Cardiac muscle cell (in vitro differentiated cells and primary cell): ENCODE measurements at regions not wholly inside any gene's neighbourhood (a gene's known extent, or its start where the extent isn't known, plus 50 kb on each side); places are given as distances from the start of the nearest gene placed in this dataset.

Experiments
- DNase-seq, 2 donors: peaks; one replicate each; pipeline versions ENCODE4 v3.0.0 to v3.0.0-alpha.2; 2010 to 2017; ENCODE audit warnings: low read depth in 1 of 2, low spot score in 1 of 2
- H3K27ac ChIP-seq: fragments of 200-600 bp; sonication (generic); 2 replicates; pipeline ENCODE4 v1.5.1; 2016
- H3K27me3 ChIP-seq: fragments of 200-600 bp; sonication (generic); 2 replicates; pipeline ENCODE4 v1.6.0; 2016; ENCODE audit warnings: control low read depth
- H3K36me3 ChIP-seq: fragments of 200-600 bp; sonication (generic); 2 replicates; pipeline ENCODE4 v1.5.1; 2016; ENCODE audit warnings: control low read depth
- H3K4me1 ChIP-seq: fragments of 200-600 bp; sonication (generic); 2 replicates; pipeline ENCODE4 v1.8.1; 2017; ENCODE audit warnings: low read depth, mild to moderate bottlenecking, mixed run types
- H3K4me3 ChIP-seq: fragments of 200-600 bp; sonication (generic); 2 replicates; pipeline ENCODE4 v1.5.1; 2016; ENCODE audit warnings: mild to moderate bottlenecking
- H3K9me3 ChIP-seq: fragments of 200-600 bp; sonication (generic); 2 replicates; pipeline ENCODE4 v1.5.1; 2017; ENCODE audit warnings: low read depth, mild to moderate bottlenecking, control low read depth
- CTCF ChIP-seq: IDR thresholded peaks from 2 replicates; pipeline ENCODE4 v1.5.1; 2012; ENCODE audit warnings: low read depth, mild to moderate bottlenecking, low read length

- no peak for DNase-seq
- Histone ChIP-seq H3K27ac (peak overlapping the region; percentile 94), H3K27me3 (no peaks in the 10 kb centered on the region), H3K36me3 (no peaks in the 10 kb centered on the region), H3K9me3 (no peaks in the 10 kb centered on the region), H3K4me3 (no peak overlapping the region), H3K4me1 (peaks cover 16% of the 10 kb centered on the region)
- TF ChIP-seq CTCF = no peak
Observed at GRCh38 chr7:26040085-26040484, 111.9 kb upstream of the NFE2L3 start.

- Histone ChIP-seq H3K27ac (no peak overlapping the region), H3K4me1 (peaks cover 16% of the 10 kb centered on the region), H3K4me3 (no peak overlapping the region), H3K36me3 (no peaks in the 10 kb centered on the region), H3K27me3 (no peaks in the 10 kb centered on the region), H3K9me3 (no peaks in the 10 kb centered on the region)
- TF ChIP-seq CTCF = no peak
- DNase-seq = no peak
Observed at GRCh38 chr7:26042237-26042636, 109.8 kb upstream of the NFE2L3 start.

GRCh38 chr7:26043801-26044200, 108.2 kb upstream of the NFE2L3 start:
- no peaks in the 10 kb centered on the region for H3K27me3 ChIP-seq
- no peaks in the 10 kb centered on the region for H3K36me3 ChIP-seq
- no peak for DNase-seq
- H3K4me1 ChIP-seq = peaks cover 7% of the 10 kb centered on the region
- TF ChIP-seq CTCF = no peak
- no peaks in the 10 kb centered on the region for H3K9me3 ChIP-seq
- H3K27ac ChIP-seq = no peak overlapping the region
- H3K4me3 ChIP-seq = no peak overlapping the region

GRCh38 chr7:26044320-26044719, 107.7 kb upstream of the NFE2L3 start:
- H3K27me3 ChIP-seq = no peaks in the 10 kb centered on the region
- no peak for TF ChIP-seq CTCF
- H3K4me1 ChIP-seq = peaks cover 2% of the 10 kb centered on the region
- no peak overlapping the region for H3K27ac ChIP-seq
- no peaks in the 10 kb centered on the region for H3K9me3 ChIP-seq
- no peak overlapping the region for H3K4me3 ChIP-seq
- no peaks in the 10 kb centered on the region for H3K36me3 ChIP-seq
- no peak for DNase-seq

- no peaks in the 10 kb centered on the region for H3K36me3 ChIP-seq
- H3K4me3 ChIP-seq = no peak overlapping the region
- no peaks in the 10 kb centered on the region for H3K27me3 ChIP-seq
- DNase-seq = no peak
- no peaks in the 10 kb centered on the region for H3K9me3 ChIP-seq
- H3K27ac ChIP-seq = no peak overlapping the region
- no peaks in the 10 kb centered on the region for H3K4me1 ChIP-seq
- TF ChIP-seq CTCF = no peak
Observed at GRCh38 chr7:26046150-26046549, 105.8 kb upstream of the NFE2L3 start.

- DNase-seq = no peak
- no peaks in the 10 kb centered on the region for H3K4me1 ChIP-seq
- H3K36me3 ChIP-seq = no peaks in the 10 kb centered on the region
- no peak overlapping the region for H3K27ac ChIP-seq
- no peak overlapping the region for H3K4me3 ChIP-seq
- no peak for TF ChIP-seq CTCF
- no peaks in the 10 kb centered on the region for H3K9me3 ChIP-seq
- no peaks in the 10 kb centered on the region for H3K27me3 ChIP-seq
Observed at GRCh38 chr7:26046878-26047277, 105.1 kb upstream of the NFE2L3 start.
